K562 (cell line): ENCODE measurements at regions not wholly inside any gene's neighbourhood (a gene's known extent, or its start where the extent isn't known, plus 50 kb on each side); places are given as distances from the start of the nearest gene placed in this dataset.

Experiments used
- CTCF ChIP-seq, 3 experiments: IDR thresholded peaks in 2 of 3; conservative IDR thresholded peaks in 1 of 3; 2 replicates each; pipeline ENCODE4 v1.5.1; 2011 to 2012; ENCODE audit warnings: low read length in 3 of 3, mild to moderate bottlenecking in 3 of 3, control low read depth in 2 of 3, improper control_type of control experiment in 1 of 3, inconsistent platforms in 1 of 3, low read depth in 1 of 3, mixed read lengths in 1 of 3, moderate library complexity in 1 of 3; ENCODE audit not compliant: insufficient read depth in 2 of 3
- ESRRB ChIP-seq: fragments of 250-450 bp; sonication (Bioruptor Pico); IDR thresholded peaks from 2 replicates; pipeline ENCODE4 v1.5.0; 2020; ENCODE audit warnings: mild to moderate bottlenecking, moderate library complexity, borderline replicate concordance
- FOXP4 ChIP-seq: sonication (generic); formaldehyde crosslinking; IDR thresholded peaks from 2 replicates; pipeline ENCODE4 v1.8.0; 2022; ENCODE audit warnings: mild to moderate bottlenecking, missing genetic modification reagents, borderline replicate concordance
- POLR2A ChIP-seq: fragments of 450-650 bp; conservative IDR thresholded peaks from 2 replicates; pipeline ENCODE4 v1.6.1; 2016
- ZNF184 ChIP-seq: sonication (generic); formaldehyde crosslinking; IDR thresholded peaks from 2 replicates; pipeline ENCODE4 v1.5.0; 2020; ENCODE audit warnings: missing genetic modification reagents

- no peak for TF ChIP-seq POLR2A
- TF ChIP-seq FOXP4 (CRISPR knock-in tag): no peak
- no peak for TF ChIP-seq CTCF (IDR thresholded peaks at IDR 0.05 in 2 of 3, conservative IDR thresholded peaks at IDR 0.05 in 1 of 3; ENCODE audit: insufficient read depth in 2 of 3, low read depth in 1 of 3, low read length in 3 of 3)
- TF ChIP-seq ESRRB: no peak
- no peak for TF ChIP-seq ZNF184
Measured at GRCh38 chr11:29063630-29064361, 953.0 kb downstream of the KCNA4 start.
